GM18861 (cell line): ENCODE measurements at regions not wholly inside any gene's neighbourhood (a gene's known extent, or its start where the extent isn't known, plus 50 kb on each side); places are given as distances from the start of the nearest gene placed in this dataset.

Source experiments
- ATAC-seq: cut with Tn5 transposase; IDR thresholded peaks from one replicate; pipeline ENCODE4 v1.9.1; 2021; ENCODE audit not compliant: unreplicated experiment

DNA sequence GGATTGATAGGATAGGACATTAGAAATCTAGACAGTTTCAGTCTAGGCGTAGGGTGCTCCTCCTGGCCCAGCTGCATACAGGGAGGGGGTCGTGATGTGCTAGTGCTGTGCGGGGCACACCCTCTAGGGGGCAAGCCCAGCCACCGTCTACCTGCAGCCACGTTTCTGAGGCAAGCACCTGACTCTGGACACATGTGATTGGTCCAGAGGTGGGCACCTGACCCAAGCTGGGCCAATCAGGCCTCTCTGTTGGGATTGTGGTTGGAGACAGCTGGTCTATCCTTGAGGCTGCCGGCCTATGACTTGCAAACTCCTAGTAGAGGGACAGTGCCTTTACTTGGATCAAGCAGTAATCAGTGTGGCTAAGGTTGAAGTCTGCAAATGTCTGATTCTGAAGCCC lies 317.1 kb downstream of the BMP7 start:
- no peak for ATAC-seq

DNA sequence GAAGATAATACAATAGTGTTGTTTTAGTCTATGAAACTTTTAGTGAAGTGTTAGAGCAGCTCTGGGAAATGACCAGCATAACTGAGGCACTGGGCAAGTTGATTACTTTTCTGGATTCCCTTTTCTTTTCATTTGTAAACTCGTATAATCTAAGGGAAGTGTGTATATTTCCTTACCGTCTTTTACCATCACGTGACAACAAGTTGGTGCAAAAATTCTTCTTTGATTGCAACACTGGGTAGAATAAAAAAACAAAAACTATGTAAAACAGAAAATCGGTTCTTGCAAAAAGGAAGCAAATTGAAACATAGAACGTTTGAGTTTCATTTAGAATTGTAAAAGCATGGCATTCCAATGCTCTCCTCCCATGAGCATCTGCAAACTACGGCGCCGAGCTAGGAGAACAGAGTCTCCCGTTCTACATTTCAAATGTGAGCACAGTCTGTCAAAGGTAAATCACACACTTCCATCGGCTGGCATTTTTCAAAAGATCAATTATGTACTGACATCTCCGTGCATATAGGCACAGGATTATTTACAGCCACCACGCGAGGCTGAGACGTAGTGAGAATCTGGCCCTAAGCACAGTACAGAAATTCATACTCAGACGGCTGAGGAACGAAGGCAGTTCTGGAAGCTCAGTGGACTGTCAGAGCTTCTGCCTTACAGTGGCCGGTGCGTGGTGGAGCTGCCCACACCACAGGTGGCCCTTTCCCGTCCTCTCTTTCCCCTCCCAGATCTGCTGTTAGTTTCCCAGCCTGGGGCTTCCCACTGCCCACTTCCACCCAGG lies 314.0 kb downstream of the BMP7 start:
- ATAC-seq, result no peak

DNA sequence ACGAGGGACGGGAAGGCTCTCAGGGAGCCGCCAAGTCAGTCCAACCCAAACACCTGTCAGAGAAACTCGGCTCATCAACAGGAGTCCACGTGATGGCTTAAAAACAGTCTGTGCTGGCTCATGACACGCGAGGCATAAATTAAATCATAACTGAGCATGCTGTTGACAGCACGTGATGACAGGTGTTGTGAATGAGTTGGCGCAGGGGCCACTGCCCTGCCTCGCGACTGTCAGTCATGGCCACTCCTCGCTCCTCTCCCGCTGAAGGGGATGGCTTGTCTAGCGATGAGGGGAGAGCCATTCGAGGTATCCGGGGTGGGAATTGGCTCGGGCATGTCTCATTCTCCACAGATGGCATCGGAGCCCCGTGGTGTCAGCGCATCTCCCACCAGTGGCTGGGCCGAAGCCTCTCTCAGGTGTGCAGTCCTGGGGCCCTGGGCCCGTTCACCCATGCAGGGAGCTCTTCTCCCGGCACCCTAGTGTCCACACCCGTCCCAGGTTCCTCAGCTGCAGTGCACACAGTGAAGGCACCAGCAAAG lies 313.3 kb downstream of the BMP7 start:
- ATAC-seq, result no peak

DNA sequence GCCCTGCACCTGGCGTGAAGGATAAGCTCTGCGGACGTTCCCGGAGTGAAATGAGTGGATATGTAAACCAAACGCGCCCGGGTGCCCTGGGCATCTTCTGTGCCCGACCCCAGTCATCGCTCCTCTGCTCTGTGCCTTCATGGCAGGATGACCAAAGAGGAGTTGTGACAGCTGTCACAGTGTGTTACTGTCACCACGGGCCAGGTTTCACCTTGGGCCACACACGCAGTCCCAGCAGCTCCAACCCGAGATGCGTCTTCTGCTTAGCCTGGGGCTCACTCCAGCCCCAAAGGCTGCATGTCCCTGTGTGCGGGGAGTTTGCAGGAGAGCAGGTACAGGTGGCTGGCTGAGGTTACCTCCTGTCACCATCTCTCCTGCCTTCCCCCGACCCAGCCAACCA lies 311.6 kb downstream of the BMP7 start:
- ATAC-seq, result no peak

DNA sequence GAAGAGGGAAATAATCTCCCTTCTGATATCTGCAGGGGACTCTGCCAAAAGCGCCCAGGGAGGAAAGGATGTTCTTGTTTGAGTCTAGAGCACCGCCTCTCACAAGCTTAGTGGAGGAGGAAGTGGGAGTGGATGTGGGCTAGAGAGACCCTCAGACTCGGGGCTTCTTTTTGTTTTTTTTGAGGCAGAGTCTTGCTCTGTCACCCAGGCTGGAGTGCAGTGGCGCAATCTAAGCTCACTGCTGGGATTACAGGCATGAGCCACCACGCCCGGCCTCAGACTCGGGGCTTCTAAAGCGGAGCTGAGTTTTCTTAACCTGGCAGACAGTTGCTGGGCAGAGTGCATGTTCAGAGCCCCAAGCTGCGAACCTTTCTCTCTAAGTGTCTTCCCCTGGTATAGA lies 310.8 kb downstream of the BMP7 start:
- no peak for ATAC-seq

DNA sequence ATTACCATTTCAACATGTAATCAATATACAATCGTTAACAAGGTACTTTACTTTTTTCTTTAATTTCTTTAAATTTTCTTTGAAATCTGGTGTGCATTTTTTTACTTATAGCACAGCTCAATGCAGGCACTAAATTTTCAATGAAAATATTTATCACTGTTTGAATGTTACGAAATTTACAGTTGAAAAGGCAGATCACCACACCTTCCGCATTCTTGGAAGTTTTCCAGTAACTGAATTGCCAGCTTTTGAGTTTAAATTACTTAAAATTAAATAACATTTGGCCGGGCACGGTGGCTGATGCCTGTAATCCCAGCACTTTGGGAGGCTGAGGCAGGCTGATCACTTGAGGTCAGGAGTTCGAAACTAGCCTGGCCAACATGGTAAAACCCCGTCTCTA lies 309.9 kb downstream of the BMP7 start:
- ATAC-seq, result no peak

DNA sequence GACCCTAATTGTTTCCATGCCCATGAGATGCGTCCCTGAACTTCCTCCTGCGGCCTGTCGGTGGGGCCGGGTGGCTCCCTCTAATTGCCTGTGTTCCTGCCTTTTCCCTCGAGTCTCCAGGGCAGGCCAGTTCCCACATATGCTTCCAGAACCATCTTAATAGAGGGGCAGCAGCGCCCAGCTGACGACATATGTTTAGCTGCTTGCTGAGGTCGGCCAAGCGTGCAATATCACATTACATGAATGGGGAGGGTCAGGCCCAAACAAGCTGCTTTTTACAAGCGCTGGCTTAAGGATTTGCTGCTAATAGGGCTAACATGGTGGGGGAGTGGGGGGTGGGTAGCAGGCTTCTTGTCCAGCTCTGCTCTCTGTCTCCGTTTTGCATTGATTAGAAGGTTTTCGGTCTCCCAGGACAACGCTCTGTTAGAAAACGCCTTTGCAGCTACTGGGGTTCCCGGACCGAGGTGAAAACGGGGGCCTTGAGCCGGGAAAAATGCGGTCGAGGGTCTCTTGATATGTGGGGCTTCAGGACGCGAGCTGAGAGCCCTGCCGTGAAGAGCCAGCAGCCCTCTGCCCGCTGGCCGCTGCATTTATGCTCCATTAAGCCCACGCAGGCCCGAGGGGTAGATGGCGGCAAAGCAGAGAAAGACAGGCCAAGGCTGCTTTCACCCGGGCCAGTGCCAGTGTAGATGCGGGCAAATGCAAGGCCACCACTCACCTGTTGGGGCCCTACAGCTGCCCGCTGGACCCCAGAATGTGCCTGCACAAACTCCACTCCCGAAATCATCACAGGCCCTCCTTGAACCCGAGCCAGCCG lies 308.5 kb downstream of the BMP7 start:
- no peak for ATAC-seq

DNA sequence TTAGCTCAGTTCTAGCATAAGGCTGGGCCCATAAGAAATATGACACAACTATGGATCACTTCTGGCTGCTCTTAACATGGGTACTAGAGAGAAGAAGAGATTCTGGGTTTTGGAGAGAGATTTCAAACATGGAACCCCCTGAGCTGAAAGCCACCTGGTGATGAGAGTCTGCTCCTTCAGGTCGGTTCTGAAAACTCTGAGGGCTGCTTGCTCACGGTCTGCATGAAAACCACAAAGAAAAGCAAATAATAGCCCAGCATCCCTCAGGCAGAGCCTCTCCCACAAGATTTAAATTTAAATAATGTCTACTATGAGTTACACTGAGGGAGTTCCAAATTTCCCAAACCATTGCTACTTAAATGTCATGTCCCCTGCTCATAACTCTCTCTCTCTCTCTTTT lies 301.5 kb downstream of the BMP7 start:
- no peak for ATAC-seq

DNA sequence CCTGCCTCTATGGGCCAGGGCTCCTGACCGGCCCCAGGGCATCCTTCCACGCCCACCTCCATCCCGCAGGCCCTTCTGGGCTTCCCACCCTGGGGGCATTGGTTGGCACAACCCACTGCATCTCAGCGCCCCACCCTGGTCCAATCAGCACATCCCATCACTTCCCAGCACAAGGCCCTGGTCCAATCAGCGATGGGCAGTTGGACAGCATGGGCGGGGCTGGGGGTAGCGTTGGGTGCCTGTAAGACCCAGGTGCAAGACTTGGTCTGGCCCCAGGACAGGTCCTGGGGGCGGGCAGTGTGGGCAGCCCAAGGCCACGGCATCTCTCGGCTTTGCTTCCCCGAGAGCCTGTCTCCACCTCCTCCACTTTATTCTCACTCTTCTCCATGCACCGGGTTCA lies 298.5 kb downstream of the BMP7 start:
- no peak for ATAC-seq

DNA sequence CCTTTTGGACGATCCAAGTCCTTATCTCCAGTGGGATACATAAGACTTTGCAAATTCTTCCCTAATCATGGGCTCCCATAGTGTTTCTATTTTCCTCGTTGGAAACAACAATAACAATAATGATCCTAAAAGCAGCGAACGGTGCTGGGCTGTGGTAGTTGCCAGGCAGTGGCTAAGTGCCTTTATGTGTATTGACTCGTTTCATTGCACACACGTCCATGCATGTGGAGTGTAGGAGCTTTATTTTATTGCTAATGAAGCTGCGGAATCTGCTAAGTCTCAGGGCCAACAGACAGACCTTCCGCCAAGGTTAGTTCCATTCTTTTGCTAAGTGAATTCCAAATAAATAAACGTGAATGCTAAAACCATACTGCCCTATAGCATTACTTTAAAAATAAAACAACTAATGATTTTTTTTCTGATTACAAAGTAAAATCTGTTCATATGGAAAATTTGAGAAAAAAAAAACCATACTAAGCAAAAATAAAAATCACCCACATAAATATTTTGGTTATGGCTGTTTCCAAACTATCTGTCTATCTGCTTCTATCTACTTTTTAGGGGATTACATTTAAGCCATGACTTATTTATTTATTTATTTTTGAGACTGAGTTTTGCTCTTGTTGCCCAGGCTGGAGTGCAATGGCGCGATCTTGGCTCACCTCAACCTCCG lies 297.9 kb downstream of the BMP7 start:
- ATAC-seq, result no peak

DNA sequence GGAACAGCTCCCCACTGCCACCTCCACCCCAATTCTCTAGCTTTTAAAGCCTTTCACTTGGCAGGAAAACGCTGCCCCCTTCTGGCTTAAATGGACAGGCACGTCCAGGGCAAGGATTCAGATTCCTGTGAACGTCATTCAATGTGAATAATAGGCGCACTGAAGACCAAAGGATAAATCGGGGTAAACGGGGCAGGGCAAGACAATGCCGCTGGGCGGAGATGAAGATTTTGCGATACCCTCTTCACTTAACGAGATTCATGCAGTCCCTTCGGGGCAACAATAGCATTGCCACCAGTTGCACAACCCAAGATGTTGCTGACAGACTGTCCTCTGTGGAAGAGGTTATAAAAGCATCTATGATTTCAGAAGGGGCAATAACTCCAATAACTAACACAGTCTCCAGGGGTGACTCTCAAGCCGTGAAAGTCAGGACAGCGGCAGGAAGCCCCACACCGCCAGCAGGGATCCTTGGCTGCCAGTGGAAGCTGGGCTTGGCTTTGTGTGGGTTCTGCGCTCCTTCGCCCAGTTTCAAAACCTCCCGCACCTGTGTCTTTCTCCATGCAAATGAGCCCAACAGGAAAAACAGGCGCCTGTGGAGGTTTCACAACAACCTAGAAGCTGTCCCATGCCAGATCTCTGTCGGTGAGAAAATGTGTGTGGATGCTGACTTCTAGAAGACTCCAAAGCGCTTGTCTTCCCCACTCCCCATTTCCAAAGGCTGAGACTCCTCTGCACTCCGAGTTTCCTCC lies 291.8 kb downstream of the BMP7 start:
- ATAC-seq, result no peak

DNA sequence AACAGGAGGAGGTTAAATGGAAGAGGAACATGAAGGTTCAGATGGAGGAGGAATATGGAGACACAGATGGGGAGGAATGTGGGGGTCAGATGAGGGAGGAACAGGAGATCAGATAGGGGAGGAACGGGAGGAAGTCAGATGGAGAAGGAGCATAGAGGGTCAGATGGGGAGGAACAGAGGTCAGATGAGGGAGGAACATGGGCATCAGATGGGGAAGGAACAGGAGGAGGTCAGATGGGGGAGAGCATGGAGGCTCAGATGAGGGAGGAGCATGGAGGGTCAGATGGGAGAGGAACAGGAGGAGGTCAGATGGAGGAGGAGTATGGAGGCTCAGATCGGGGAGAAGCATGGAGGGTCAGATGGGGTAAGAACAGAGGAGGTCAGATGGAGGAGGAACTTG lies 290.6 kb downstream of the BMP7 start:
- ATAC-seq, result no peak

DNA sequence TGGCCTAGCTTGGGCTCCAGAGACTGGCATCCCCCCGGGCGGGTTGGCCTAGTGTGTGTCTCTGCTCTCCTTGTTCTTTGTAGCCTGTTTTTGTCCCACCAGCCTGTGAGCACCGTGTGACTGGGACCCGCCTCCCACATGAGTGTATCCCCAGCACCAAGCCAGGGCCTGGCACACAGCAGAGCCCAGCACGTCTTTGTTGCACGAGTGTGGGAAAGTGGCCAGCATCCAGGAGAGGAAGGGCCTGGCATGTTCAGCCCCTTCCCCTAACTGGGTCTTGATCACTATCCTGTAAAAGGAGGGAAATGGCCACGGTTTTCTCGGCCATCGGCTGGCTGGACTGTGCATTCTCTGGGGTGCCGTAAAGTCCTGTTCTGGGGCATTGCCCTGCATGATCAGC lies 290.1 kb downstream of the BMP7 start:
- ATAC-seq, result no peak

DNA sequence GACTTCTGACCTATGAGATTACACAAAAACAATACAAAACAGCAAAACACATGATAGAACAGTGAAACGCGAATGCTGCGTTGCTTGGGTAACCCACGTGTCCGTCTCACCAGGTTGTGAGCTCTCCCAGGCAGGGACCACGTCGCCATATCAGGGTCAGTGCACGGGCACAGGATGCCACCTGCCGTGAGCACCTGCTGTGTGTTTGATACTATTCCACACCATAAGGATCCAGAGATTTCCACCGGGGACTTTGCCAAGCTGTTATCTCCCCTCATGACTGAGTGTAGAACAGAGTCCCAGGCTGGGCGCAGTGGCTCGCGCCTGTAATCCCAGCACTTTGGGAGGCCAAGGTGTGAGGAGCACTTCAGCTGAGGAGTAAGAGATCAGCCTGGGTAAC lies 288.0 kb downstream of the BMP7 start:
- no peak for ATAC-seq

DNA sequence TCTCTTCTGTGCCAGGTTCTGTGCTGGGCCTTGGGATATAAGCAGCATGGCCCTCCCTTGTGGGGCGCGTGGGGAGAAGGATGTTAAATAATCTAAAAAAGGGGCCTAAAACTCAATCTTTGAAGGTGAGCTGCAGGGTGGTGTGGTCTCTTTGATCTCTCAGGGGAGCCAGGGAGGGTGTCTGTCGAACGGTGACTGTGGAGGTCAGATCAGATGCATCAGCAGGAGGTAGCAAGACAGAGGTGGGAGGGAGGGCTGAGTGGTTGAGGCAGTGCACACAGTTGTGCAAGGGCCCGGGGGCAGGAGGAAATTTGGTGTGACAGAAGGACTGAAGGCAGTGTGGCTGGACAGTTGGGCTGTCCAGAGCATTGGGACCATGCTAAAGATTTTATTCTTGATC lies 287.3 kb downstream of the BMP7 start:
- ATAC-seq, result no peak

DNA sequence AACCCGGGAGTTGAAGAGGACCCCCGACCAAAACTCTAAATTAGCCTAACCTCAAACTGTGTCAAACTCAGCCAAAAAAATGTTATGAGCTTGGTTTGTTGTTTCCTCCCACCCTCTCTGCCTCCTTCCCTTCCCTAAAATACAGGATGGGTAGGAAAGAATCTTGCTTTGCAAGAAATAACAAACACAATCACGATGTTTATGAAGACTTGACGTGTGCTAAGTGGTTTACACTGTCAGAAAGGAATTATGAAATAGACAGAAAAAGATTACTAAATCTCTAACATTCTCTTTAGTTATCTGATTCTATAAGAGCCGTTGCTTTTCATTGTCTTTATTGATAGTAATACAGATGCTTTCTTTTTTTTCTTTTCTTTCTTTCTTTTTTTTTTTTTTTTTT lies 285.1 kb downstream of the BMP7 start:
- no peak for ATAC-seq

DNA sequence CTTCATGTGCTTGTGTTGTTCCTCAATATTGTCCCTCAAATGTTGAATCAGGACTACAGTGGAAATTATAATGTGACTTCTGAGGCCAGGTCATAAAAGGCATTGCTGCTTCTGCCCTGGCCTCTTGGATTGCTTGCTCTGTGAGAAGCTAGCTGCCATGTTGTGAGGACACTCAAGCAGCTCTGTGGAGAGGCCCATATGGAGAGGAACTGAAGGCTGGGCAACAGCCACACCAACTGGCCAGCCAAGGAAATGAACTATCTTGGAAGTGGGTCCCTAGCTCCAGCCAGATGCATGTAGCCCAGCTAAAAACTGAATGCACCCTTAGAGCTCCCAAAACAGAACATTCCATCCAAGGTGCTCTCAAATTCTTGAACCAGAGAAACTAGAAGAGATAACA lies 282.6 kb downstream of the BMP7 start:
- no peak for ATAC-seq

DNA sequence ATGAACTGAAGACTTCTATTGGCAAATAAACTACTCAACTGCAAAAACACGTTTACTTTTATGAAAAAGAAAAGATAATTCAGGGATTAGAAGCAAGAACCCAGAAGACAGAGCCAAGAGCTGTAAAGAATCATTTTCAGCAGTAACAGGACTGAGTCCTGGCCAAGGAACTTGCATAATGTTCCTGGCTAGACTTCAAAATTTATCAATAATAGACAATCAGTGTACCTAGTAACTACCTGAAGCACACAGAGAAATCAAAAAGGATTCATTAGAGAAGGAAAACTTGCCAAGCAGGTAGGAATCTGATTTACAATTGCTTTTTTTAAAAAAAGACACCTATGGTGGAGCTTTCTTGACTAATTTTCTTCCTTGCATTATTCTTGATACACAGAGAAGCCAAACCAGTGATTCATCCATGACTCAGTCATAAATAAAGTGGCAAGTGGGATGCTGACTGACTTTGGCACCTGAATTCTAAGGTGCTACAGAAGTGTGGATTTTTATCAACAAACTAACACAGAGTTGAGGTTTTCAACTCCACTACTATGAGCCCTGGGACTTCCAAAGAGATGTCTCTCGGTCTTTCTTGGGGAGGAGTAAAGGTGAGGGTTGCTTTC lies 281.3 kb downstream of the BMP7 start:
- no peak for ATAC-seq

DNA sequence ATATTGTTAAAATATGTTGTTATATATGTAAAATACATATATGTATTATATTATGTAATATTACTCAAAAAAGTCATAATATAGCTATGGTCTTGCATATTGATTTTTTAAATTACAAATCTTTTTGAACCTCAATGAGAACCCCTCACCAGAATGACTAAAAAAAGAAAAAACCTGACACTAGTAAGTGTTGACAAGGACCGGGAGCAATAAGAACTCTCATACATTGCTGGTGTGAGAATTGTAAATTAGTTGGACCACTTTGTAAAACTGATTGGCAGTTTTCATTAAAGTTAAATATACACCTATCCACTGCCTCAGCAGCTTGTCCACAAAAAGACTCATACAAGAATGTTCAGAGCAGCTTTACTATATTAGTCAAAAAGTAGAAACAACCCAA lies 280.0 kb downstream of the BMP7 start:
- no peak for ATAC-seq

DNA sequence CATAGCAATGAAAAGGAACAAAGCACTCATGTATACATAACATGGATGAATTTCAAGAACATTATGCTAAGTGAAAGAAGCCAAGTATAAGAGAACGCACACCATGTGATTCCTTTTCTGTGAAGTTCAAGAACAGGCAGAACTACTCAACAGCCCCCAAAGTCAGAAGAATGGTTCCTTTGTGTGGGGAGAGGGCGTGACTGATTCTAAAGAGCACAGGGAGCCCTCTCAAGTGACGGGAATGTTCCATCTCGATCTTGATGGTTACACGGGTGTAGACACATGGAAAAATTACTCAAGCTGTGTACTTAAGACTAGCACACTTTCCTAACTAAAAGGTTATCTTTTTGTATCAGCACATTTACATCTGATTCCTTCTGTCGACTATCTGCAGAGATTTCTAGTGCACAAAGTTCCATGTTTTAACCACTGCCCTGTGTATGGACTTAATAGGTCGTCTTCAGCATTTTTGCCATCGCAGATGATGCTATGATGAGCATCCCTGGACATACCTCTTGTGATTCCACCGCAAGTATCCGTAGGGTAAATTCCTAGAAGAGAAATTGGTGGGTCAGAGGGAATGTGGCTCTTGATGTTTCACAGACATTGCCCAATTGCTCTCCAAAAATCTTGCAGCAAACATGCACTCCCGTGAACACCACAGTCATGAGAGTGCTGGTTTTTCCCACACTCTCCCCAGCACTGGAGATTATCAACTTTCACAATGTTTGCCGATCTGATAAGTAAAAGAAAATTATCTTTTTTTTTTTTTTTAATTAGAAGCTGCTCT lies 279.3 kb downstream of the BMP7 start:
- no peak for ATAC-seq
